Neural progenitor cell (in vitro differentiated cells): ENCODE measurements at regions not wholly inside any gene's neighbourhood (a gene's known extent, or its start where the extent isn't known, plus 50 kb on each side); places are given as distances from the start of the nearest gene placed in this dataset.

Source experiments
- EZH2 ChIP-seq: fragments of 200-600 bp; sonication (generic); IDR thresholded peaks from 2 replicates; pipeline ENCODE4 v1.6.1; 2017; ENCODE audit warnings: antibody characterized with exemption, mild to moderate bottlenecking, moderate library complexity
- TF ChIP-seq, protein P1 (sequence below): fragments of 200-600 bp; sonication (generic); IDR thresholded peaks from 2 replicates; pipeline ENCODE4 v1.5.1; 2017; ENCODE audit warnings: antibody characterized with exemption, mild to moderate bottlenecking

DNA sequence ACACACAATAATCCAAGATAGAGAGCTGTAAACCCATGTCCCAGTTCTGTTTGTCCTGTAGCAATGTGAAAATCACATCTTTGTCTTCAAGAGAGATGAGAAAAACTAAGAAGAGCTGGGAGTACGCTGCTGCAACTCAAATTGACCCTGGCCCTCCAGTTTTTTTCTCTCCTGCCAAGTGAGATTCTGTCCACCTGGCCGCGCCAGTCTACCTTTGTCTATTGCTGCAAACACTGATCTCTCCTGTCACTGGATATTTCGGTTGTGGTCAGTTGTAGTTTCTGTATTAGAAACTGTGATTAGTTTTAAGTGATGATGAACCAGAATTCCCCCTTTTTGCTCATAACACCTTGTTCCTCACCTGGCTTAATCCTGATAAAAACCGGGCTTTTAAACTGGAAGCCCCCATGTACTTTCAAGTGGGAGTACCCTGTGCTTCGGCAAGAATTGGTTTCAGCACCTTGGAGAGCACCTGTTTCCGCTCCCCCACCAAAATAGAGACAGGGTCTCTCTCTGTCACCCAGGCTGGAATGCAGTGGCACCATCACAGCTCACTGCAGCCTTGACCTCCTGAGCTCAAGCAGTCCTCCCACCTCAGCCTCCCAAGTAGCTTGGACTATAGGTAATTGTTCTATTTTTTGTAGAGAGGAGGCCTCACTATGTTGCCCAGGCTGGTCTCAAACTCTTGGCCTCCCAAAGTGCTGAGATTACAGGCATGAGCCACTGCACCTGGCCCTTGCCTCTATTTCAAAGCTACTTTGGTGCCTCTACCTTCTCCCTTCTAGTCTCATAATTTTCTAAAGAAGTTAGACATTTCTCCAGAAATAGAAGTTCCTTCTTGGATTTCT lies 156.8 kb downstream of the PHETA1 start:
- TF ChIP-seq, protein P1, sequence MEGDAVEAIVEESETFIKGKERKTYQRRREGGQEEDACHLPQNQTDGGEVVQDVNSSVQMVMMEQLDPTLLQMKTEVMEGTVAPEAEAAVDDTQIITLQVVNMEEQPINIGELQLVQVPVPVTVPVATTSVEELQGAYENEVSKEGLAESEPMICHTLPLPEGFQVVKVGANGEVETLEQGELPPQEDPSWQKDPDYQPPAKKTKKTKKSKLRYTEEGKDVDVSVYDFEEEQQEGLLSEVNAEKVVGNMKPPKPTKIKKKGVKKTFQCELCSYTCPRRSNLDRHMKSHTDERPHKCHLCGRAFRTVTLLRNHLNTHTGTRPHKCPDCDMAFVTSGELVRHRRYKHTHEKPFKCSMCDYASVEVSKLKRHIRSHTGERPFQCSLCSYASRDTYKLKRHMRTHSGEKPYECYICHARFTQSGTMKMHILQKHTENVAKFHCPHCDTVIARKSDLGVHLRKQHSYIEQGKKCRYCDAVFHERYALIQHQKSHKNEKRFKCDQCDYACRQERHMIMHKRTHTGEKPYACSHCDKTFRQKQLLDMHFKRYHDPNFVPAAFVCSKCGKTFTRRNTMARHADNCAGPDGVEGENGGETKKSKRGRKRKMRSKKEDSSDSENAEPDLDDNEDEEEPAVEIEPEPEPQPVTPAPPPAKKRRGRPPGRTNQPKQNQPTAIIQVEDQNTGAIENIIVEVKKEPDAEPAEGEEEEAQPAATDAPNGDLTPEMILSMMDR = peak; percentile 14
- no peak for TF ChIP-seq EZH2
